ENCODE measurements at regions not wholly inside any gene's neighbourhood (a gene's known extent, or its start where the extent isn't known, plus 50 kb on each side); places are given as distances from the start of the nearest gene placed in this dataset.

- H3K9me3 ChIP-seq (ENCODE audit: control insufficient read depth, insufficient read depth, low read depth, low read length): no peaks in the 10 kb centered on the region
- no peak overlapping the region for H2AFZ ChIP-seq (ENCODE audit: low read length)
- H3K27me3 ChIP-seq (ENCODE audit: control insufficient read depth, insufficient read depth, low read length): peaks cover 2% of the 10 kb centered on the region
- H3K79me2 ChIP-seq (ENCODE audit: control insufficient read depth, insufficient read depth, low read length): no peaks in the 10 kb centered on the region
- no peak overlapping the region for H3K9ac ChIP-seq (ENCODE audit: insufficient read depth, low read length)
- H3K36me3 ChIP-seq (ENCODE audit: control insufficient read depth, insufficient read depth, low read length): no peaks in the 10 kb centered on the region
- no peak overlapping the region for H3K4me3 ChIP-seq (replicated peaks in 1 of 4; ENCODE audit: control extremely low read depth in 1 of 4, insufficient read depth in 1 of 4, low read depth in 3 of 4, low read length in 4 of 4)
- H4K20me1 ChIP-seq (ENCODE audit: control insufficient read depth, extremely low read depth, insufficient read depth, low read length): no peaks in the 10 kb centered on the region
- H3K4me1 ChIP-seq (ENCODE audit: control insufficient read depth, extremely low read depth, insufficient read depth, low read length): no peaks in the 10 kb centered on the region
- no peak overlapping the region for H3K4me2 ChIP-seq (ENCODE audit: extremely low read depth, insufficient read depth, low read length)
- TF ChIP-seq CTCF (conservative IDR thresholded peaks at IDR 0.05 in 1 of 2, IDR thresholded peaks at IDR 0.05 in 1 of 2; ENCODE audit: low read depth in 1 of 2, low read length in 2 of 2): no peak
- no peak for TF ChIP-seq EZH2 (IDR thresholded peaks at IDR 0.05; ENCODE audit: low read length, missing control alignments)
- DNase-seq (ENCODE audit: low read depth in 2 of 2): no peak
- H3K27ac ChIP-seq (ENCODE audit: insufficient read depth, low read length): no peak overlapping the region
These were observed 50.8 kb upstream of the KCNJ6 start for GRCh38 chr21:37967036-37967435.

- H2AFZ ChIP-seq (ENCODE audit: low read length): no peak overlapping the region
- TF ChIP-seq EZH2 (IDR thresholded peaks at IDR 0.05; ENCODE audit: low read length, missing control alignments): no peak
- TF ChIP-seq CTCF (conservative IDR thresholded peaks at IDR 0.05 in 1 of 2, IDR thresholded peaks at IDR 0.05 in 1 of 2; ENCODE audit: low read depth in 1 of 2, low read length in 2 of 2): no peak
- H3K27me3 ChIP-seq (ENCODE audit: control insufficient read depth, insufficient read depth, low read length): peaks cover 2% of the 10 kb centered on the region
- H3K4me1 ChIP-seq (ENCODE audit: control insufficient read depth, extremely low read depth, insufficient read depth, low read length): no peaks in the 10 kb centered on the region
- no peak overlapping the region for H3K9ac ChIP-seq (ENCODE audit: insufficient read depth, low read length)
- no peak overlapping the region for H3K4me3 ChIP-seq (replicated peaks in 1 of 4; ENCODE audit: control extremely low read depth in 1 of 4, insufficient read depth in 1 of 4, low read depth in 3 of 4, low read length in 4 of 4)
- no peaks in the 10 kb centered on the region for H3K36me3 ChIP-seq (ENCODE audit: control insufficient read depth, insufficient read depth, low read length)
- H3K9me3 ChIP-seq (ENCODE audit: control insufficient read depth, insufficient read depth, low read depth, low read length): no peaks in the 10 kb centered on the region
- H3K79me2 ChIP-seq (ENCODE audit: control insufficient read depth, insufficient read depth, low read length): no peaks in the 10 kb centered on the region
- H3K27ac ChIP-seq (ENCODE audit: insufficient read depth, low read length): no peak overlapping the region
- no peak for DNase-seq (ENCODE audit: low read depth in 2 of 2)
- no peaks in the 10 kb centered on the region for H4K20me1 ChIP-seq (ENCODE audit: control insufficient read depth, extremely low read depth, insufficient read depth, low read length)
- H3K4me2 ChIP-seq (ENCODE audit: extremely low read depth, insufficient read depth, low read length): no peak overlapping the region
These were observed 52.5 kb upstream of the KCNJ6 start for GRCh38 chr21:37968744-37969143.

GRCh38 chr21:37970548-37970947 is 54.3 kb upstream of the KCNJ6 start:
- Histone ChIP-seq H2AFZ (ENCODE audit: low read length) (no peak overlapping the region), H3K27me3 (ENCODE audit: control insufficient read depth, insufficient read depth, low read length) (peaks cover 2% of the 10 kb centered on the region), H3K4me1 (ENCODE audit: control insufficient read depth, extremely low read depth, insufficient read depth, low read length) (no peaks in the 10 kb centered on the region), H3K9me3 (ENCODE audit: control insufficient read depth, insufficient read depth, low read depth, low read length) (no peaks in the 10 kb centered on the region), H3K9ac (ENCODE audit: insufficient read depth, low read length) (no peak overlapping the region), H4K20me1 (ENCODE audit: control insufficient read depth, extremely low read depth, insufficient read depth, low read length) (no peaks in the 10 kb centered on the region), H3K4me2 (ENCODE audit: extremely low read depth, insufficient read depth, low read length) (no peak overlapping the region), H3K4me3 (replicated peaks in 1 of 4; ENCODE audit: control extremely low read depth in 1 of 4, insufficient read depth in 1 of 4, low read depth in 3 of 4, low read length in 4 of 4) (no peak overlapping the region), H3K79me2 (ENCODE audit: control insufficient read depth, insufficient read depth, low read length) (no peaks in the 10 kb centered on the region), H3K27ac (ENCODE audit: insufficient read depth, low read length) (no peak overlapping the region), H3K36me3 (ENCODE audit: control insufficient read depth, insufficient read depth, low read length) (no peaks in the 10 kb centered on the region)
- DNase-seq (ENCODE audit: low read depth in 2 of 2): no peak
- TF ChIP-seq CTCF (conservative IDR thresholded peaks at IDR 0.05 in 1 of 2, IDR thresholded peaks at IDR 0.05 in 1 of 2; ENCODE audit: low read depth in 1 of 2, low read length in 2 of 2): no peak
- no peak for TF ChIP-seq EZH2 (IDR thresholded peaks at IDR 0.05; ENCODE audit: low read length, missing control alignments)

Measured in fibroblast of lung (primary cell).